SK-N-SH (cell line): ENCODE measurements at regions not wholly inside any gene's neighbourhood (a gene's known extent, or its start where the extent isn't known, plus 50 kb on each side); places are given as distances from the start of the nearest gene placed in this dataset.

Experiments used
- CTCF ChIA-PET: fragments of 300-600, 350-600 bp; formaldehyde crosslinking; extraction: SDS; loops from one replicate; lab custom pipeline; 2021; lab: Yijun Ruan, JAX
- POLR2A ChIA-PET: fragments of 350-600 bp; sonication (Branson Sonifier 250); formaldehyde crosslinking; extraction: SDS; loops from one replicate; lab custom pipeline; 2020; ENCODE audit warnings: antibody characterized with exemption, inconsistent platforms; lab: Yijun Ruan, JAX
- DNase-seq: peaks from one replicate; pipeline ENCODE4 v3.0.0; 2012
- H2AFZ ChIP-seq: fragments of 200-600 bp; sonication (generic); 2 replicates; pipeline ENCODE4 v1.8.1; 2016; ENCODE audit warnings: antibody characterized with exemption, mild to moderate bottlenecking, low read depth
- H3F3A ChIP-seq: fragments of 200-600 bp; sonication (generic); replicated peaks from 2 replicates; pipeline ENCODE3; 2016; ENCODE audit warnings: antibody characterized with exemption, mild to moderate bottlenecking; ENCODE audit not compliant: insufficient read depth
- H3K27ac ChIP-seq, 2 experiments: fragments of 200-500 bp in 1 of 2; fragments of 200-600 bp in 1 of 2; sonication (Bioruptor generic) in 1 of 2; sonication (generic), shearing (Covaris generic) in 1 of 2; 2 replicates each; pipeline versions ENCODE4 v1.5.1 to v1.6.1; 2014 to 2016; ENCODE audit warnings: low read depth in 2 of 2, inconsistent platforms in 1 of 2, low read length in 1 of 2, mild to moderate bottlenecking in 1 of 2, mixed read lengths in 1 of 2
- H3K27me3 ChIP-seq: fragments of 200-600 bp; sonication (generic), shearing (Covaris generic); 2 replicates; pipeline ENCODE4 v1.6.1; 2016; ENCODE audit warnings: mixed run types; ENCODE audit not compliant: insufficient read depth
- H3K36me3 ChIP-seq, 2 experiments: fragments of 200-500 bp in 1 of 2; fragments of 200-600 bp in 1 of 2; sonication (Bioruptor generic) in 1 of 2; sonication (generic) in 1 of 2; replicated peaks in 1 of 2; 2 replicates each; pipeline versions ENCODE3 to v1.5.1; 2014 to 2016; ENCODE audit warnings: low read length in 1 of 2, mild to moderate bottlenecking in 1 of 2; ENCODE audit not compliant: insufficient read depth in 2 of 2, control insufficient read depth in 1 of 2
- H3K4me1 ChIP-seq, 2 experiments: fragments of 200-500 bp in 1 of 2; fragments of 200-600 bp in 1 of 2; sonication (Bioruptor generic) in 1 of 2; sonication (generic), shearing (Covaris generic) in 1 of 2; 2 replicates each; pipeline versions ENCODE4 v1.5.1 to v1.6.1; 2014 to 2016; ENCODE audit warnings: low read depth in 1 of 2, low read length in 1 of 2, mixed run types in 1 of 2; ENCODE audit not compliant: insufficient read depth in 2 of 2, control insufficient read depth in 1 of 2
- H3K4me2 ChIP-seq: fragments of 200-600 bp; sonication (generic), shearing (Covaris generic); 2 replicates; pipeline ENCODE4 v1.6.1; 2017; ENCODE audit warnings: mixed run types
- H3K4me3 ChIP-seq, 2 experiments: fragments of 200-500 bp in 1 of 2; fragments of 200-600 bp in 1 of 2; sonication (Bioruptor generic) in 1 of 2; sonication (generic), shearing (Covaris generic) in 1 of 2; 2 replicates each; pipeline versions ENCODE4 v1.5.1 to v1.8.1; 2014 to 2016; ENCODE audit warnings: low read depth in 2 of 2, inconsistent platforms in 1 of 2, low read length in 1 of 2, mild to moderate bottlenecking in 1 of 2, mixed read lengths in 1 of 2, moderate library complexity in 1 of 2
- H3K79me2 ChIP-seq: fragments of 200-600 bp; sonication (generic); 2 replicates; pipeline ENCODE4 v1.8.1; 2017; ENCODE audit warnings: mild to moderate bottlenecking; ENCODE audit not compliant: insufficient read depth
- H3K9ac ChIP-seq: fragments of 200-600 bp; sonication (generic); 2 replicates; pipeline ENCODE4 v1.6.1; 2017; ENCODE audit warnings: mixed run types
- H3K9me2 ChIP-seq: fragments of 200-600 bp; sonication (generic); 2 replicates; pipeline ENCODE4 v1.6.1; 2017; ENCODE audit warnings: mixed run types
- H3K9me3 ChIP-seq: fragments of 200-600 bp; sonication (generic); 2 replicates; pipeline ENCODE4 v1.6.1; 2017; ENCODE audit warnings: mixed run types, mild to moderate bottlenecking, moderate library complexity
- H4K20me1 ChIP-seq: fragments of 200-600 bp; sonication (generic); 2 replicates; pipeline ENCODE4 v1.6.1; 2017; ENCODE audit warnings: mild to moderate bottlenecking, mixed run types; ENCODE audit not compliant: insufficient read depth
- EP300 ChIP-seq, 2 experiments: IDR thresholded peaks; 2 replicates each; pipeline versions ENCODE4 v1.4.0 to v1.6.1; 2012; ENCODE audit warnings: borderline replicate concordance in 1 of 2, low read depth in 1 of 2, low read length in 1 of 2
- MEF2A ChIP-seq: IDR thresholded peaks from 2 replicates; pipeline ENCODE4 v1.4.0; 2012; ENCODE audit warnings: low read depth, borderline replicate concordance
- REST ChIP-seq: IDR thresholded peaks from 2 replicates; pipeline ENCODE4 v1.6.1; 2012; ENCODE audit warnings: mild to moderate bottlenecking, low read depth, low read length, moderate library complexity
- RXRA ChIP-seq: IDR thresholded peaks from 2 replicates; pipeline ENCODE4 v1.4.0; 2012; ENCODE audit warnings: low read depth, mild to moderate bottlenecking, borderline replicate concordance
- TEAD4 ChIP-seq: IDR thresholded peaks from 2 replicates; pipeline ENCODE4 v1.4.0; 2012; ENCODE audit warnings: mild to moderate bottlenecking, borderline replicate concordance; ENCODE audit not compliant: insufficient read depth
- YY1 ChIP-seq: IDR thresholded peaks from 2 replicates; pipeline ENCODE4 v1.4.0; 2012; ENCODE audit warnings: low read depth, mild to moderate bottlenecking
- ZBTB33 ChIP-seq: IDR thresholded peaks from 2 replicates; pipeline ENCODE4 v1.4.0; 2012; ENCODE audit warnings: low read depth, borderline replicate concordance
- WGBS: methylation state at CpG from one replicate; pipeline ENCODE4 v1.1.6; 2017; ENCODE audit warnings: low lambda C conversion rate; 5-methylcytosine and 5-hydroxymethylcytosine counted together
- TF ChIP-seq, protein P1 (sequence below): fragments of 150-350 bp; IDR thresholded peaks from 2 replicates; pipeline ENCODE4 v1.6.1; 2016; ENCODE audit warnings: mild to moderate bottlenecking, low read depth, low read length
- TF ChIP-seq, protein P2 (sequence below): fragments of 200-600 bp; sonication (generic); IDR thresholded peaks from 2 replicates; pipeline ENCODE4 v1.6.1; 2017; ENCODE audit warnings: antibody characterized with exemption, mild to moderate bottlenecking, moderate library complexity

DNA sequence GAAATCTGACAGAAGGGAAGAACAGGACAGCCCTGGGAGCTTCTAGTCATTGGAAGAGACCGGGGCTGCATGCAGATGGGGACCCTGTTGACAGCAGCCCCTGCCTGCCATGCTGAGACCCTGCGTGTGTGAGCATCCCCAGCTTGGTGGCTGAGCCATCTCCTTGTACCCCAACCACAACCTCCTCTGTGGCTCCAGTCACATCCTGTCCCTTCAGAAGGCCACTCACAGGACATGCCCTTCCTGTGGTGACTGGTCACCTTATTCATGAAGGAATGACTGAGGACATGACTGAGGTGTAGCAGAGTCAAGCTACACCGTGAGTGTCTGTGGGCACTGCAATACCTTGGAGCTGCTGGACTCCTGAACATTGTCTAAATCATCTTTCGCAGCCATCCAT, 141.8 kb upstream of the ERRFI1 start:
- Histone ChIP-seq H3K4me2 (no peak overlapping the region), H3K9me3 (no peaks in the 10 kb centered on the region), H3K27ac (no peak overlapping the region), H3K4me1 (peaks cover 10 to 12% of the 10 kb centered on the region in 2 experiments; a peak in 2 of 4 replicates), H3K9ac (no peak overlapping the region), H4K20me1 (no peaks in the 10 kb centered on the region), H2AFZ (no peak overlapping the region), H3K79me2 (no peaks in the 10 kb centered on the region), H3F3A (no peaks in the 10 kb centered on the region), H3K36me3 (no peaks in the 10 kb centered on the region), H3K9me2 (no peaks in the 10 kb centered on the region), H3K4me3 (no peak overlapping the region), H3K27me3 (no peaks in the 10 kb centered on the region)
- TF ChIP-seq MEF2A (no peak), RXRA (no peak), EP300 (IDR thresholded peaks at IDR 0.05; ENCODE audit: borderline replicate concordance in 1 of 2, low read depth in 1 of 2, low read length in 1 of 2) (no peak)
- TF ChIP-seq, protein P1, sequence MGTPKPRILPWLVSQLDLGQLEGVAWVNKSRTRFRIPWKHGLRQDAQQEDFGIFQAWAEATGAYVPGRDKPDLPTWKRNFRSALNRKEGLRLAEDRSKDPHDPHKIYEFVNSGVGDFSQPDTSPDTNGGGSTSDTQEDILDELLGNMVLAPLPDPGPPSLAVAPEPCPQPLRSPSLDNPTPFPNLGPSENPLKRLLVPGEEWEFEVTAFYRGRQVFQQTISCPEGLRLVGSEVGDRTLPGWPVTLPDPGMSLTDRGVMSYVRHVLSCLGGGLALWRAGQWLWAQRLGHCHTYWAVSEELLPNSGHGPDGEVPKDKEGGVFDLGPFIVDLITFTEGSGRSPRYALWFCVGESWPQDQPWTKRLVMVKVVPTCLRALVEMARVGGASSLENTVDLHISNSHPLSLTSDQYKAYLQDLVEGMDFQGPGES, result no peak
- DNase-seq, result no peak
- WGBS, result 95% methylated on average over 3 of the region's 4 CpGs
- ChIA-PET POLR2A (no interaction called here), CTCF (interaction anchor here (1.0 kb wide), 1 partner anchor 21 kb away, joined by 3 read pairs; no protein-coding TSS in a partner anchor)

GRCh38 chr1:8166406-8166805, 140.3 kb upstream of the ERRFI1 start:
- TF ChIP-seq TEAD4 (no peak), REST (no peak), ZBTB33 (no peak), YY1 (no peak)
- TF ChIP-seq, protein P2, sequence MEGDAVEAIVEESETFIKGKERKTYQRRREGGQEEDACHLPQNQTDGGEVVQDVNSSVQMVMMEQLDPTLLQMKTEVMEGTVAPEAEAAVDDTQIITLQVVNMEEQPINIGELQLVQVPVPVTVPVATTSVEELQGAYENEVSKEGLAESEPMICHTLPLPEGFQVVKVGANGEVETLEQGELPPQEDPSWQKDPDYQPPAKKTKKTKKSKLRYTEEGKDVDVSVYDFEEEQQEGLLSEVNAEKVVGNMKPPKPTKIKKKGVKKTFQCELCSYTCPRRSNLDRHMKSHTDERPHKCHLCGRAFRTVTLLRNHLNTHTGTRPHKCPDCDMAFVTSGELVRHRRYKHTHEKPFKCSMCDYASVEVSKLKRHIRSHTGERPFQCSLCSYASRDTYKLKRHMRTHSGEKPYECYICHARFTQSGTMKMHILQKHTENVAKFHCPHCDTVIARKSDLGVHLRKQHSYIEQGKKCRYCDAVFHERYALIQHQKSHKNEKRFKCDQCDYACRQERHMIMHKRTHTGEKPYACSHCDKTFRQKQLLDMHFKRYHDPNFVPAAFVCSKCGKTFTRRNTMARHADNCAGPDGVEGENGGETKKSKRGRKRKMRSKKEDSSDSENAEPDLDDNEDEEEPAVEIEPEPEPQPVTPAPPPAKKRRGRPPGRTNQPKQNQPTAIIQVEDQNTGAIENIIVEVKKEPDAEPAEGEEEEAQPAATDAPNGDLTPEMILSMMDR, result no peak
- CTCF ChIA-PET, result interaction anchor here (1.2 to 1.3 kb wide), 2 partner anchors 64 to 151 kb away, joined by 3 to 4 read pairs; no protein-coding TSS in a partner anchor

More at GRCh38 chr1:8166406-8166805, 140.3 kb upstream of the ERRFI1 start:
- 91% methylated on average over 4 of the region's 4 CpGs for whole genome bisulfite sequencing
- Histone ChIP-seq H3K27me3 (no peaks in the 10 kb centered on the region), H3K4me2 (no peak overlapping the region), H3K36me3 (no peaks in the 10 kb centered on the region), H3K79me2 (no peaks in the 10 kb centered on the region), H3K9me3 (no peaks in the 10 kb centered on the region), H3F3A (no peaks in the 10 kb centered on the region), H2AFZ (no peak overlapping the region), H3K9me2 (no peaks in the 10 kb centered on the region), H3K9ac (no peak overlapping the region), H3K4me3 (no peak overlapping the region), H3K27ac (no peak overlapping the region), H4K20me1 (no peaks in the 10 kb centered on the region), H3K4me1 (peaks cover 10 to 12% of the 10 kb centered on the region in 2 experiments; a peak in 2 of 4 replicates)
- no peak for DNase-seq
- POLR2A ChIA-PET, result no interaction called here
